ENCODE measurements at regions not wholly inside any gene's neighbourhood (a gene's known extent, or its start where the extent isn't known, plus 50 kb on each side); places are given as distances from the start of the nearest gene placed in this dataset.

- TF ChIP-seq SIN3A (IDR thresholded peaks at IDR 0.05; ENCODE audit: borderline replicate concordance, insufficient read depth, low read length) (no peak), POLR2AphosphoS5 (IDR thresholded peaks at IDR 0.05; ENCODE audit: low read depth, low read length) (no peak)
These were observed 589.2 kb downstream of the SEMA5A start for GRCh38 chr5:8956659-8957058.

Measured in PFSK-1 (cell line).